Liver (tissue), 3 donors: ENCODE measurements at regions not wholly inside any gene's neighbourhood (a gene's known extent, or its start where the extent isn't known, plus 50 kb on each side); places are given as distances from the start of the nearest gene placed in this dataset.

Source experiments
- FOXA2 ChIP-seq: IDR thresholded peaks from 2 replicates; pipeline ENCODE4 v1.6.1; 2016; ENCODE audit warnings: antibody characterized with exemption
- HNF4A ChIP-seq, 2 donors: conservative IDR thresholded peaks; 2 replicates each; pipeline ENCODE4 v1.6.1; 2016; ENCODE audit warnings: antibody characterized with exemption in 2 of 2, mild to moderate bottlenecking in 2 of 2
- HNF4G ChIP-seq: IDR thresholded peaks from 2 replicates; pipeline ENCODE4 v1.6.1; 2016; ENCODE audit warnings: antibody characterized with exemption
- JUND ChIP-seq, 2 donors: IDR thresholded peaks; 2 replicates each; pipeline ENCODE4 v1.6.1; 2016; ENCODE audit warnings: antibody characterized with exemption in 2 of 2
- RAD21 ChIP-seq, 2 donors: IDR thresholded peaks; 2 replicates each; pipeline ENCODE4 v1.6.1; 2016; ENCODE audit warnings: antibody characterized with exemption in 2 of 2, mild to moderate bottlenecking in 2 of 2
- SP1 ChIP-seq: IDR thresholded peaks from 2 replicates; pipeline ENCODE4 v1.6.1; 2018; ENCODE audit warnings: antibody characterized with exemption, mild to moderate bottlenecking
- TAF1 ChIP-seq: conservative IDR thresholded peaks from 2 replicates; pipeline ENCODE4 v1.6.1; 2016; ENCODE audit warnings: antibody characterized with exemption, mild to moderate bottlenecking
- YY1 ChIP-seq: IDR thresholded peaks from 2 replicates; pipeline ENCODE4 v1.6.1; 2016; ENCODE audit warnings: antibody characterized with exemption, mild to moderate bottlenecking
- TF ChIP-seq, protein P1 (sequence below): fragments of 150-350 bp; IDR thresholded peaks from 2 replicates; pipeline ENCODE4 v1.5.1; 2017; ENCODE audit warnings: improper control_type of control experiment, low read depth, low read length; ENCODE audit not compliant: missing input control
- TF ChIP-seq, protein P2 (sequence below): IDR thresholded peaks from 2 replicates; pipeline ENCODE4 v1.6.1; 2016; ENCODE audit warnings: antibody characterized with exemption, mild to moderate bottlenecking
- TF ChIP-seq, protein P3 (sequence below): IDR thresholded peaks from 2 replicates; pipeline ENCODE4 v1.6.1; 2016; ENCODE audit warnings: antibody characterized with exemption
- TF ChIP-seq, protein P4 (sequence below): IDR thresholded peaks from 2 replicates; pipeline ENCODE4 v1.6.1; 2016; ENCODE audit warnings: antibody characterized with exemption
- donor health status: healthy.
- donor health status: healthy.

DNA sequence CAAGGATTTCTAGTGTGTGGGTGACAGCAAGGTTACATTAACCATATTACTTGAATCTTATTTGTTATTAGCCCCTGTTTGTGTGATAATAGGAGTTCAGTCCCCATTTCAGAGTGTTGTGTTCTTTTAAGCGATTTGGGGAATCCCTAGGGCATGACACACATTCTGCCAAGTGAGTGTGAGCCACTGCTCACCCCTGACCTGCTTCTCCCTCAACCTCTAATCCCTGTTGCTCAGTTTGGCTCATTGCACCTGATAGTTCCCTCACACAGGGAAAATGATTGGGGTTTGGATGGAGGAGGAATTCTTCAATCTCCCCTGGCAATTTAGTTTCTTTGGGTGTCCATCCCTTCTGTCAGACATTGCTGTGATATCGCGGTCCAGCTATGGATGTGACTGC lies 149.2 kb downstream of the DMRTA1 start:
- TF ChIP-seq, protein P1, sequence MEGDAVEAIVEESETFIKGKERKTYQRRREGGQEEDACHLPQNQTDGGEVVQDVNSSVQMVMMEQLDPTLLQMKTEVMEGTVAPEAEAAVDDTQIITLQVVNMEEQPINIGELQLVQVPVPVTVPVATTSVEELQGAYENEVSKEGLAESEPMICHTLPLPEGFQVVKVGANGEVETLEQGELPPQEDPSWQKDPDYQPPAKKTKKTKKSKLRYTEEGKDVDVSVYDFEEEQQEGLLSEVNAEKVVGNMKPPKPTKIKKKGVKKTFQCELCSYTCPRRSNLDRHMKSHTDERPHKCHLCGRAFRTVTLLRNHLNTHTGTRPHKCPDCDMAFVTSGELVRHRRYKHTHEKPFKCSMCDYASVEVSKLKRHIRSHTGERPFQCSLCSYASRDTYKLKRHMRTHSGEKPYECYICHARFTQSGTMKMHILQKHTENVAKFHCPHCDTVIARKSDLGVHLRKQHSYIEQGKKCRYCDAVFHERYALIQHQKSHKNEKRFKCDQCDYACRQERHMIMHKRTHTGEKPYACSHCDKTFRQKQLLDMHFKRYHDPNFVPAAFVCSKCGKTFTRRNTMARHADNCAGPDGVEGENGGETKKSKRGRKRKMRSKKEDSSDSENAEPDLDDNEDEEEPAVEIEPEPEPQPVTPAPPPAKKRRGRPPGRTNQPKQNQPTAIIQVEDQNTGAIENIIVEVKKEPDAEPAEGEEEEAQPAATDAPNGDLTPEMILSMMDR, result no peak
- TF ChIP-seq, protein P2, sequence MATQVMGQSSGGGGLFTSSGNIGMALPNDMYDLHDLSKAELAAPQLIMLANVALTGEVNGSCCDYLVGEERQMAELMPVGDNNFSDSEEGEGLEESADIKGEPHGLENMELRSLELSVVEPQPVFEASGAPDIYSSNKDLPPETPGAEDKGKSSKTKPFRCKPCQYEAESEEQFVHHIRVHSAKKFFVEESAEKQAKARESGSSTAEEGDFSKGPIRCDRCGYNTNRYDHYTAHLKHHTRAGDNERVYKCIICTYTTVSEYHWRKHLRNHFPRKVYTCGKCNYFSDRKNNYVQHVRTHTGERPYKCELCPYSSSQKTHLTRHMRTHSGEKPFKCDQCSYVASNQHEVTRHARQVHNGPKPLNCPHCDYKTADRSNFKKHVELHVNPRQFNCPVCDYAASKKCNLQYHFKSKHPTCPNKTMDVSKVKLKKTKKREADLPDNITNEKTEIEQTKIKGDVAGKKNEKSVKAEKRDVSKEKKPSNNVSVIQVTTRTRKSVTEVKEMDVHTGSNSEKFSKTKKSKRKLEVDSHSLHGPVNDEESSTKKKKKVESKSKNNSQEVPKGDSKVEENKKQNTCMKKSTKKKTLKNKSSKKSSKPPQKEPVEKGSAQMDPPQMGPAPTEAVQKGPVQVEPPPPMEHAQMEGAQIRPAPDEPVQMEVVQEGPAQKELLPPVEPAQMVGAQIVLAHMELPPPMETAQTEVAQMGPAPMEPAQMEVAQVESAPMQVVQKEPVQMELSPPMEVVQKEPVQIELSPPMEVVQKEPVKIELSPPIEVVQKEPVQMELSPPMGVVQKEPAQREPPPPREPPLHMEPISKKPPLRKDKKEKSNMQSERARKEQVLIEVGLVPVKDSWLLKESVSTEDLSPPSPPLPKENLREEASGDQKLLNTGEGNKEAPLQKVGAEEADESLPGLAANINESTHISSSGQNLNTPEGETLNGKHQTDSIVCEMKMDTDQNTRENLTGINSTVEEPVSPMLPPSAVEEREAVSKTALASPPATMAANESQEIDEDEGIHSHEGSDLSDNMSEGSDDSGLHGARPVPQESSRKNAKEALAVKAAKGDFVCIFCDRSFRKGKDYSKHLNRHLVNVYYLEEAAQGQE, result no peak
- no peak for TF ChIP-seq RAD21 (IDR thresholded peaks at IDR 0.05)
- TF ChIP-seq HNF4A (conservative IDR thresholded peaks at IDR 0.05), result no peak
- TF ChIP-seq SP1, result no peak
- TF ChIP-seq, protein P3, sequence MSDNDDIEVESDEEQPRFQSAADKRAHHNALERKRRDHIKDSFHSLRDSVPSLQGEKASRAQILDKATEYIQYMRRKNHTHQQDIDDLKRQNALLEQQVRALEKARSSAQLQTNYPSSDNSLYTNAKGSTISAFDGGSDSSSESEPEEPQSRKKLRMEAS, result no peak
- TF ChIP-seq HNF4G, result no peak
- TF ChIP-seq TAF1, result no peak
- no peak for TF ChIP-seq YY1
- no peak for TF ChIP-seq FOXA2
- TF ChIP-seq, protein P4, sequence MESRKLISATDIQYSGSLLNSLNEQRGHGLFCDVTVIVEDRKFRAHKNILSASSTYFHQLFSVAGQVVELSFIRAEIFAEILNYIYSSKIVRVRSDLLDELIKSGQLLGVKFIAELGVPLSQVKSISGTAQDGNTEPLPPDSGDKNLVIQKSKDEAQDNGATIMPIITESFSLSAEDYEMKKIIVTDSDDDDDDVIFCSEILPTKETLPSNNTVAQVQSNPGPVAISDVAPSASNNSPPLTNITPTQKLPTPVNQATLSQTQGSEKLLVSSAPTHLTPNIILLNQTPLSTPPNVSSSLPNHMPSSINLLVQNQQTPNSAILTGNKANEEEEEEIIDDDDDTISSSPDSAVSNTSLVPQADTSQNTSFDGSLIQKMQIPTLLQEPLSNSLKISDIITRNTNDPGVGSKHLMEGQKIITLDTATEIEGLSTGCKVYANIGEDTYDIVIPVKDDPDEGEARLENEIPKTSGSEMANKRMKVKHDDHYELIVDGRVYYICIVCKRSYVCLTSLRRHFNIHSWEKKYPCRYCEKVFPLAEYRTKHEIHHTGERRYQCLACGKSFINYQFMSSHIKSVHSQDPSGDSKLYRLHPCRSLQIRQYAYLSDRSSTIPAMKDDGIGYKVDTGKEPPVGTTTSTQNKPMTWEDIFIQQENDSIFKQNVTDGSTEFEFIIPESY, result no peak
- TF ChIP-seq JUND (IDR thresholded peaks at IDR 0.05), result no peak
